Endothelial cell of umbilical vein (primary cell): ENCODE measurements at regions not wholly inside any gene's neighbourhood (a gene's known extent, or its start where the extent isn't known, plus 50 kb on each side); places are given as distances from the start of the nearest gene placed in this dataset.

Source experiments
- BruUV-seq: library from RNA; stranded (reverse); fragments of 400-500 nt; replicated peaks from 2 replicates; lab custom pipeline; 2021; lab: Mats Ljungman, UMichigan
- CTCF ChIA-PET: fragments of 300-600, 350-600 bp; sonication (Branson Sonifier 250); formaldehyde crosslinking; loops from one replicate; lab custom pipeline; 2021; ENCODE audit warnings: antibody characterized with exemption, inconsistent platforms; lab: Charles Lee
- POLR2A ChIA-PET: fragments of 300-600, 350-600 bp; sonication (Branson Sonifier 250); formaldehyde crosslinking; loops from one replicate; lab custom pipeline; 2021; ENCODE audit warnings: antibody characterized with exemption, inconsistent platforms; lab: Charles Lee
- DNase-seq: peaks from one replicate; pipeline ENCODE4 v3.0.0-alpha.2; 2011; ENCODE audit warnings: low read depth, low spot score
- FAIRE-seq: peaks from 2 replicates; lab custom pipeline; 2011; peaks lifted over from hg19 to GRCh38; lab: Jason Lieb, UNC
- H2AFZ ChIP-seq: 2 replicates; pipeline ENCODE4 v1.6.0; 2012; ENCODE audit warnings: low read depth, low read length, control low read depth, inconsistent platforms
- H3K27ac ChIP-seq: 2 replicates; pipeline ENCODE4 v1.5.1; 2011; ENCODE audit warnings: low read depth, mild to moderate bottlenecking, control low read depth, low read length, moderate library complexity; ENCODE audit not compliant: insufficient read depth
- H3K27me3 ChIP-seq, 2 experiments: 2 replicates each; pipeline versions ENCODE4 v1.6.0 to v1.6.1; 2011; ENCODE audit warnings: low read length in 2 of 2, mixed read lengths in 1 of 2; ENCODE audit not compliant: control insufficient read depth in 2 of 2, insufficient read depth in 2 of 2
- H3K36me3 ChIP-seq, 2 experiments: 2 replicates in 1 of 2; 3 replicates in 1 of 2; pipeline ENCODE4 v1.5.1; 2011; ENCODE audit warnings: low read length in 2 of 2, mild to moderate bottlenecking in 1 of 2, moderate library complexity in 1 of 2; ENCODE audit not compliant: control insufficient read depth in 2 of 2, insufficient read depth in 2 of 2; ENCODE audit errors: extremely low read depth in 1 of 2
- H3K4me1 ChIP-seq: 3 replicates; pipeline ENCODE4 v1.5.1; 2011; ENCODE audit warnings: mild to moderate bottlenecking, low read length; ENCODE audit not compliant: control insufficient read depth, insufficient read depth; ENCODE audit errors: extremely low read depth
- H3K4me2 ChIP-seq: 2 replicates; pipeline ENCODE4 v1.6.1; 2011; ENCODE audit warnings: low read length, control low read depth, mixed read lengths; ENCODE audit not compliant: insufficient read depth
- H3K4me3 ChIP-seq, 3 experiments: fragments of 200-600 bp in 1 of 3; sonication (generic), shearing (Covaris generic) in 1 of 3; replicated peaks in 1 of 3; 2 replicates each; pipeline ENCODE4 v1.5.1; 2011 to 2016; ENCODE audit warnings: control low read depth in 3 of 3, low read length in 3 of 3, mild to moderate bottlenecking in 2 of 3, inconsistent platforms in 1 of 3, low read depth in 1 of 3, moderate library complexity in 1 of 3; ENCODE audit not compliant: insufficient read depth in 1 of 3
- H3K79me2 ChIP-seq: 2 replicates; pipeline ENCODE4 v1.6.0; 2012; ENCODE audit warnings: low read length, inconsistent platforms; ENCODE audit not compliant: control insufficient read depth, insufficient read depth
- H3K9ac ChIP-seq: replicated peaks from 2 replicates; pipeline ENCODE3; 2011; ENCODE audit warnings: low read length, control low read depth; ENCODE audit not compliant: insufficient read depth; ENCODE audit errors: extremely low read depth
- H3K9me1 ChIP-seq: replicated peaks from 3 replicates; pipeline ENCODE4 v1.6.0; 2011; ENCODE audit warnings: mild to moderate bottlenecking, low read length; ENCODE audit not compliant: control insufficient read depth, insufficient read depth; ENCODE audit errors: extremely low read depth
- H3K9me3 ChIP-seq: replicated peaks from 2 replicates; pipeline ENCODE4 v1.5.1; 2012; ENCODE audit warnings: low read length, inconsistent platforms; ENCODE audit not compliant: control insufficient read depth, insufficient read depth
- H4K20me1 ChIP-seq: replicated peaks from 2 replicates; pipeline ENCODE3; 2011; ENCODE audit warnings: mild to moderate bottlenecking, low read length; ENCODE audit not compliant: control insufficient read depth, insufficient read depth; ENCODE audit errors: extremely low read depth
- CTCF ChIP-seq, 2 donors: IDR thresholded peaks; 1 replicate in 1 of 2; 2 replicates in 1 of 2; pipeline ENCODE4 v1.5.1; 2011; ENCODE audit warnings: low read length in 2 of 2, mild to moderate bottlenecking in 2 of 2, moderate library complexity in 2 of 2, control low read depth in 1 of 2, inconsistent platforms in 1 of 2, low read depth in 1 of 2; ENCODE audit not compliant: insufficient read depth in 1 of 2; ENCODE audit errors: extremely low read depth in 1 of 2
- EZH2 ChIP-seq: IDR thresholded peaks from 2 replicates; pipeline ENCODE4 v1.6.1; 2012; ENCODE audit warnings: borderline replicate concordance, low read depth, mild to moderate bottlenecking, moderate library complexity, low read length, inconsistent platforms; ENCODE audit not compliant: severe bottlenecking
- FOS ChIP-seq: IDR thresholded peaks from 2 replicates; pipeline ENCODE4 v1.6.1; 2011; ENCODE audit warnings: mild to moderate bottlenecking, low read length, moderate library complexity, borderline replicate concordance; ENCODE audit not compliant: insufficient read depth
- GATA2 ChIP-seq: IDR thresholded peaks from 2 replicates; pipeline ENCODE4 v1.7.0; 2011; ENCODE audit warnings: low read depth, mild to moderate bottlenecking, moderate library complexity, mixed read lengths, low read length; ENCODE audit not compliant: insufficient read length, insufficient read depth
- JUN ChIP-seq: IDR thresholded peaks from 2 replicates; pipeline ENCODE4 v1.6.1; 2011; ENCODE audit warnings: borderline replicate concordance, low read depth; ENCODE audit not compliant: insufficient read length, insufficient read depth
- MAX ChIP-seq: IDR thresholded peaks from 2 replicates; pipeline ENCODE4 v1.6.1; 2011; ENCODE audit not compliant: insufficient read depth, insufficient read length
- MYC ChIP-seq: IDR thresholded peaks from one replicate; pipeline ENCODE4 v1.6.1; 2011; ENCODE audit warnings: mild to moderate bottlenecking, low read depth, low read length
- POLR2A ChIP-seq: IDR thresholded peaks from 2 replicates; pipeline ENCODE4 v1.6.1; 2012; ENCODE audit warnings: low read depth, mild to moderate bottlenecking, control low read depth, low read length
- POLR2AphosphoS5 ChIP-seq: IDR thresholded peaks from 2 replicates; pipeline ENCODE4 v1.6.1; 2012; ENCODE audit warnings: low read depth, mild to moderate bottlenecking, control low read depth, low read length, moderate library complexity; ENCODE audit not compliant: insufficient read depth
- dilution Hi-C: fragments of 300-500 bp; cut with MboI; formaldehyde crosslinking; loops from one replicate; pipeline ENCODE4 v1.15.0; 2019; ENCODE audit warnings: low sequenced_read_pairs; ENCODE audit not compliant: extremely low pct_ligation_motif_present
- intact Hi-C: fragments of 100-400 bp; cut with micrococcal nuclease; formaldehyde crosslinking; loops from one replicate; pipeline ENCODE4 v1.10.0; 2022

- no peaks in the 10 kb centered on the region for H3K9me3 ChIP-seq
- no peak overlapping the region for H2AFZ ChIP-seq
- dilution Hi-C loops: no loop called here
- no peaks in the 10 kb centered on the region for H3K27me3 ChIP-seq
- H3K36me3 ChIP-seq: no peaks in the 10 kb centered on the region
- DNase-seq: no peak
- ChIA-PET CTCF (interaction anchor here (1.5 kb wide), 1 partner anchor 123 kb away, joined by 4 read pairs; no protein-coding TSS in a partner anchor), POLR2A (no interaction called here)
- no TSS peak for BruUV-seq
- no peaks in the 10 kb centered on the region for H3K9me1 ChIP-seq
- no peak overlapping the region for H3K4me3 ChIP-seq
- H3K79me2 ChIP-seq: no peaks in the 10 kb centered on the region
- H4K20me1 ChIP-seq: no peaks in the 10 kb centered on the region
- H3K4me2 ChIP-seq: no peak overlapping the region
- no peak overlapping the region for H3K9ac ChIP-seq
- intact Hi-C loops: loop anchor here (5.0 kb wide), 1 partner anchor 278 kb away; the partner anchor contains the start of gene FGGY
- no peak overlapping the region for H3K27ac ChIP-seq
- TF ChIP-seq POLR2AphosphoS5: no peak
- TF ChIP-seq GATA2: no peak
- TF ChIP-seq MYC: no peak
- no peak for TF ChIP-seq JUN
- no peak for TF ChIP-seq FOS
- TF ChIP-seq POLR2A: no peak
- TF ChIP-seq MAX: no peak
- no peak for TF ChIP-seq CTCF (IDR thresholded peaks at IDR 0.05; ENCODE audit: extremely low read depth in 1 of 2, insufficient read depth in 1 of 2, low read depth in 1 of 2, low read length in 2 of 2)
- TF ChIP-seq EZH2: no peak
- peaks cover 25% of the 10 kb centered on the region for H3K4me1 ChIP-seq
- FAIRE-seq: no peak
Observed at GRCh38 chr1:59018860-59019259, 235.0 kb upstream of the JUN start.
